ENCODE measurements at regions not wholly inside any gene's neighbourhood (a gene's known extent, or its start where the extent isn't known, plus 50 kb on each side); places are given as distances from the start of the nearest gene placed in this dataset.

DNA sequence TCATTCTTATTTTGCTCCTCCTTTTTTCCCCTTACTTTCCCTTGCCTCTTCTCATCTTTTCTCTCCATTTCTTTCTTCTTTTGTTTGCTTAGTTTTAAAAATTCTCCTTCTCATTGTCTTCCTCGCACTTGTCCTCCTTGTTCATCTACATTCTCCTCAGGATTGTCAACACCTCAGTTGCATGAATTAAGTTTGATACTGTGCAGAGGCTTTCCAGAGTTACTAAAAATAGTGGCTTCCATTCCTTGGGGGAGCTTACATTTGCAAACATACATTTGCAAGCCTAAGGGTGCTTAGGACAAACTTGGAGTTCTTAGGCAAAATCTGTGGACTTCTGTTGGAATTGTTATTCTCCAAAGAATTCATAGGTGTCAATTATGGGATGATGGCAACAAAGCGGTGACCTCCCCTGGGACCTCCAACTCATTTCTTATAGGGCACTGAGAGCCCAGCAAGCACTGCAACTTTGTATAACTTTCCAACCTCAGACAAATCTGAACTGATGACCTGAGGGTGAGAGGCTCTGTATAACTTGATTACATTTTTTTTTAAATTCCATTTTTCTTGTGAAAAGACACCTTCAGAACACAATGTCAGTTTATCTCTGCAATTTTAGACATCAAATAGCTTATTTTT lies 371.4 kb downstream of the TMEM38B start:
- TF ChIP-seq, protein P1, sequence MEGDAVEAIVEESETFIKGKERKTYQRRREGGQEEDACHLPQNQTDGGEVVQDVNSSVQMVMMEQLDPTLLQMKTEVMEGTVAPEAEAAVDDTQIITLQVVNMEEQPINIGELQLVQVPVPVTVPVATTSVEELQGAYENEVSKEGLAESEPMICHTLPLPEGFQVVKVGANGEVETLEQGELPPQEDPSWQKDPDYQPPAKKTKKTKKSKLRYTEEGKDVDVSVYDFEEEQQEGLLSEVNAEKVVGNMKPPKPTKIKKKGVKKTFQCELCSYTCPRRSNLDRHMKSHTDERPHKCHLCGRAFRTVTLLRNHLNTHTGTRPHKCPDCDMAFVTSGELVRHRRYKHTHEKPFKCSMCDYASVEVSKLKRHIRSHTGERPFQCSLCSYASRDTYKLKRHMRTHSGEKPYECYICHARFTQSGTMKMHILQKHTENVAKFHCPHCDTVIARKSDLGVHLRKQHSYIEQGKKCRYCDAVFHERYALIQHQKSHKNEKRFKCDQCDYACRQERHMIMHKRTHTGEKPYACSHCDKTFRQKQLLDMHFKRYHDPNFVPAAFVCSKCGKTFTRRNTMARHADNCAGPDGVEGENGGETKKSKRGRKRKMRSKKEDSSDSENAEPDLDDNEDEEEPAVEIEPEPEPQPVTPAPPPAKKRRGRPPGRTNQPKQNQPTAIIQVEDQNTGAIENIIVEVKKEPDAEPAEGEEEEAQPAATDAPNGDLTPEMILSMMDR (IDR thresholded peaks at IDR 0.05) = no peak
- no peak for TF ChIP-seq POLR2A (IDR thresholded peaks at IDR 0.05)

Measured in heart left ventricle (tissue), 13 donors.